ENCODE measurements at regions not wholly inside any gene's neighbourhood (a gene's known extent, or its start where the extent isn't known, plus 50 kb on each side); places are given as distances from the start of the nearest gene placed in this dataset.

GRCh38 chr16:17633181-17633951 is 162.6 kb upstream of the XYLT1 start:
- TF ChIP-seq EZH2 (IDR thresholded peaks at IDR 0.05) (no peak), POLR2AphosphoS5 (IDR thresholded peaks at IDR 0.05; ENCODE audit: borderline replicate concordance, low read depth, low read length) (no peak), FOXP2 (optimal IDR thresholded peaks at IDR 0.05; ENCODE audit: control extremely low read depth, extremely low read length, insufficient read depth) (no peak)

All from SK-N-MC (cell line).